COLO668 (cell line): ENCODE measurements at regions not wholly inside any gene's neighbourhood (a gene's known extent, or its start where the extent isn't known, plus 50 kb on each side); places are given as distances from the start of the nearest gene placed in this dataset.

Experiments used
- DNase-seq: peaks from one replicate; lab custom pipeline; 2025; ENCODE audit not compliant: unreplicated experiment; lab: John Stamatoyannopoulos, UW

DNA sequence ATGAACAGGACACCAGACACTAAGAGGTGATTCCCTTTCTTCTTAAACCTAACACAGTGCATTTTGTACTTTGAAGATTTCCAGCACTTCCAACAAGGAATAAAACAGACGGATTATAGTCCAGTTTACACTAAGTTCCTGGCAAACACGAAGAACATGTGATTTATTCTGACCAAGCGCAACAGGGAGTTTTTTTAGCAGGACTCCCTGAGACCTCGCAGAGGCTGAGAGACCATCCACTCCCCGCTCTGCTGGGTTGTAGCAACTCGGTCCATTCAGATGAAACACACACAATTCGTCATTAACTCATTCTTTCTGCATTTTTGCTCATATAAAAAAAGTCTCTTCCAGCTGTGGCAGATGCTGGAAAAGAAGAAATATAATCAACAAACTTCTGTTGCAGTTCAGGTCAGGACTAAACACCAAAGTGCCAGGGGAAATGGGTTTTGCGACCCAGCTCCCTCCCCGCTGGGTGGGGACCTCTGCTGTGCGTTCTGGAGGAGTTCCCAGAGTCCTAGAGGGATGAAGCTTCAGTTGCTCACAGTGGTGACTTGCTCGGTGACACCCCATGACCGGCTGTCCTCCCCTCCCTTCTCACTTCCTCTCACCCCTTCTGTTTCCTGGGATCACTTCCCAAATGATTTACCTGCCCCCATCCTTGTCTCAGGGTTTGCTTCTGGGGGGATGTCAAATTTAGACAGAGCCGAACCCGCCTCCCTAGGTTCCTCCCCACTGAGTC is 52.5 kb downstream of the KCNF1 start:
- no peak for DNase-seq

DNA sequence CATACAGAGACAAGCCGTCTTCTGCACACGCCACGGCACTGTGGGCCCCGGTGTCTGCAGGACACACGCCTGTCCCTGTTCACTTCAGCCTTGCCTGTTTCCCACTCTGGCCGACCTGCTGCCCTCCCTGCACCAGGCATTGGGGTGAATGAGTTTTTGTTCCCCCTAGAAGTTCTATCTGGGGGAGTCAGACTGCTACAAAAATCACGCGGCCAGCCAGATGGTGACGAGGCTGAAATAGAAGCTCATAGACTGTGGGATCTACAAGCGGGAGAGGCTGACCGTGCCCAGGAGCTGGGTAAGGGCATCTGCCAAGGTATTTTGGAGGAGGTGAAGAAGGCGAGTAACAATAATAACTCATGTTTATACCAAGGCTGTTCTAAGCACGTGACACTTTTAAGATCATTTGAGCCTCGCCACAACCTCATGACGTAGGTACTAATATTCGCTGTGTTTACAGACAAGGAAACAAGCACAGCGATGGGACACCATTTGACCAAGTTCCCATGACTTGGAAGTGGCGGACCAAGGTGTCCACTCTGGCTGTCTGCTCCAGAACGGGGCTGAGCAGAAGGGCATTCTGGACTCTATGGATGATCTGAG is 53.6 kb downstream of the KCNF1 start:
- no peak for DNase-seq

DNA sequence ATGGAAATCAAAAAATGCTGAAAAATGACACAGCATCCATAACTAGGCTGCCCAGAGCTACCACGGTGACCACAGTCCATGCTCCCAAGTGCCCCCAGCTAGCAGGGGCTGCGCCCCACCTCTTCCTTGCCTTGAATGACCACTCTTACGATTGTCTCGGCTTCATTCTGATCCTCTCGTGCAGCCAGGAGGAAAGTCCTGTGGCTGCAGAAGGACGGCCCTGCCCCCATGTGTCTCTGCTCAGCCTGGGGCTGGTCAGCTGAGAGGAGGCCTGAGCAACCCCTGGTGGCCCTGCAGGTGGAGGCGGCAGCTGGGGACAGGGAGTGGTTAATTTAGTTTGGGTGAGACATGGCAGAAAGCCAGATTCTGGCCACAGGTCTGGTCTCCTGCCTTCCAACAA is 54.3 kb downstream of the KCNF1 start:
- no peak for DNase-seq

DNA sequence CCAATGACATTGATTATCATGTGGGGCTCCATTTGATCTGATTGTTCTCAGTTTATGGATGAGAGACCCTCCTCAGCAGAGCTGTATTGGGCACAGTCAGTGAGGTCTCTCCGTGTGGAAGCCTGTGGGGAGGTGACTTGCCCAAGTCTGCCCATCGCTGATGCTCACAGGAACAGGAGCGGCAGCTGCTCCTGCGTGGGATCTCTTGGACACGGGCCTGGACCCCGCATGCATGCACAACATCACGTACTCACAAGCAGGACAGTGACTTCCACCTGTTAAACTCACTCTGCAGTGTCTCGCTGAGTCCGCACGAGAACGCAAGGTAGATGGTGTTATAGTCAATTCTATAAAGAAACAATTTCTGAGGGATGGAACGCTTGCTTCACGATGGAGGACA is 55.0 kb downstream of the KCNF1 start:
- DNase-seq, result no peak

DNA sequence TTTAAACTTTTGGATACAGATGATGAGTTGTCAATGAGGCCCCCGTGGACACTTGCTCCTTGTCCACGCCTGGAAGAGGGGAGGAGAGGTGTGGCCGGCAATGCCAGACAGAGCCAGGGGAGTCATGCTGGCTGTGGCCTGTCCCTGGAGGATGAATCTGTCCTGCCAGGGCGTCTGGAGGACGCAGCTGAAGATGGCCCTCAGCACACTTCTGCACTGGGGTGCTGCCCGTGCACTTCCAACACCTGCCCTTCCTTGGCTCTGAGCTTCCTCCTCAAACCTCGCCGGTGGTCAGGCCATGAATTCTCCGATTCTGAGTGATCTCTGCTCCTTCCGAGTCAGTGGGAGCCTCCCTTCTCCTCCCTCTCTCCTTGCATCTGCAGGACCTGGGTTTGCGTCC is 56.4 kb downstream of the KCNF1 start:
- DNase-seq, result no peak

DNA sequence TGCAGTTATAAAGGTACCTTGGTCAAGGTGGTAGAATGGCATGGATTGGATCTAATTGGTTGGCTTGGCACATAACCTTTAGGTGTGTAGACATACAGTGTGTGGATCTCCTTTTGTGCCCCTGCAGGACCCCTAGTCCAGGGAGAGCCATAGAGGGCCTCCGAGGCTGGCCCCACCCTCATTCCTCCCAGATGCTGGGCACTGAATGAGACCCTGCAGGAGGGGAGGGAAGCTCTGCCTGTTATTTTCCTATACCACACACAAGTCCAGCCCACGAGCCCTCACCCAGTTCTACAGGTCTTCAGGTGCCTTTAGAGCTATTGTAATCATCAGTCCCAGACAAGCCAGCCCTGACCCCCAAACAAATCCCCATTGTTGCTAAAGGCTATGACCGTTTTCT is 58.9 kb downstream of the KCNF1 start:
- DNase-seq, result no peak

DNA sequence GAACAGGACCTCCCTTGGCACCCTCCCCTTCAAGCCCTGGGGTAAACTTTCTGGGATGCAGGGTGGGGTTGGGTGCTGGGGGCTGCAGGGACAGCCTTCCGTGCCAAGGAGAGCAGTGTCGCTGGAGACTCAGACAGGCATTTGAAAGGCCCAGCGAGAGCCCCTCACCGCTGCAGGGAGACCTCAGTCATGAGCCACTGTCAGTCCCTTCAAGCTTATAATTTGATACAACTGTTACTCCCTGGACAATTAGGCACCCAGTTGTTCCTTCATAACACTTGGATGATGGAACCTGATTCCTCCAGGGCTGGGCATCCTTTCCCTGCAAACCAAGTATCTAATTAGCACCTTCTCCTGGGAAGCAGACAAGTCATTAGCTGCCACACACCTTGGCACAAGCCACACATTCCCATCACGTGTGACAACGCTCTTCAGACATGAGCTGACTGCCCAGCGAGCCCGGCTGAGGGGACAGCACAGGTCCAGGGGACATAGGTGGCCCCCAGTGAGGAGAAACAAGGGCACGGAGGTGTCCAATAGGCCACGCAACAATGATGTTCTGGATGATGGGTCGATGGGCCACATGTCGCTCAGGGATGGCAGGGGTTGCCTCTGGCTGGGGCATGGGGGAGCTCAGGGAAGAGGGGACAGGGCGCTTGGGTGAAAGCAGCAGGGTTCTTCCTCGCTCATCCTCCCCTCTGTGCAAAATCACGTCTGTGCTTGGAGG is 59.6 kb downstream of the KCNF1 start:
- DNase-seq, result no peak

DNA sequence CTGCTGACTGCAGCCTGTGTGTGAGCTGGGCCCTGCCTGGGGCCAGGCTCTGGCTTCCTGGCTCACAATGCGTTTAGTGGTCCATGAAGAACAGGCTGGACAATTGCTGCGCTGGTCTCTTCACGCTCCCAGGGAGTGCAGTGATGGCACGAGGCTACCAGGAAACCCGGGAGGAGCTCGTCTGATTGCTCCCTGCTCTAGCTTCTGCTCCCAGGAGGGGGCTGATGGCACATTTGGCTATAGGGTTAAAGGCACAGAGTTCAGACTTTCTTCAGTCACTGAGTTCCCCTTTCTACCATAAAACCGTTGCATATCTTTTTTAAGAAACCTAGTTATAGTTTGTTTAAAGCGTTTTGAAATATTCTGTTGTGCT is 60.1 kb downstream of the KCNF1 start:
- DNase-seq, result peak; percentile 15

DNA sequence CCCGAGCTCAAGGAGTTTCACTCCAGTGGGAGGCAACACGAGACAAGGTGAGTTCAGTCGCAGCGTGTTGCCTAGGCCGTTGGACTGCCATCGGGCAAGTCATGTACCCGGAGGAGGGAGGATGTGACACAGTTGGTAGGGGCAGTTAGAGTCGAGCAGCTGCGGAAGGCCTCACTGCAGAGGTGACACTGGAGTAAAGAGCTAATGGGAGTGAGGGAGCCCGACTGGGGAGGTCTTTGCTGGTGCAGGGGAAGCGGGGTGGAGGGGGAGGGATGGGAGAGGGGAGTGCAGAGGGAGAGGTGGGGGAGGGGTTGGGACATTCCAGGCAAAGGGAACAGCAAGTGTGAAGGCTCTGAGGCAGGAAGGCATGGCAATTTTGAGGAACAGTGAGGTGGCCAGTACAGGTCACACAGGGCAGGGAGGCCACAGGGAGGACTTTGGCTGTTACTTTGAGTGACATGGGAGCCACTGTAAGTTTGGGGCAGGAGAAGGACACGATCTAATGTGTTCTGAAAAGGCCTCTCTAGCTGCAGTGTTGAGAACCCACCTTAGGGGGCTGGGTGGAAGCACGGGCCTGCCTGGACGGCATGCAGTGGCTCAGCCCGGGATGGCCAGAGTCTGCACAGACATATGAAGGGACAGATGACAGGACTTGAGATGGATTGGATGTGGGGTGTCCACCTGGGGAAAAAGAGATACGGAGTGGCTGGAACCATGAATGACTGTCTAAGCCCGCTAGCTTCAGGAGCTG is 61.1 kb downstream of the KCNF1 start:
- no peak for DNase-seq

DNA sequence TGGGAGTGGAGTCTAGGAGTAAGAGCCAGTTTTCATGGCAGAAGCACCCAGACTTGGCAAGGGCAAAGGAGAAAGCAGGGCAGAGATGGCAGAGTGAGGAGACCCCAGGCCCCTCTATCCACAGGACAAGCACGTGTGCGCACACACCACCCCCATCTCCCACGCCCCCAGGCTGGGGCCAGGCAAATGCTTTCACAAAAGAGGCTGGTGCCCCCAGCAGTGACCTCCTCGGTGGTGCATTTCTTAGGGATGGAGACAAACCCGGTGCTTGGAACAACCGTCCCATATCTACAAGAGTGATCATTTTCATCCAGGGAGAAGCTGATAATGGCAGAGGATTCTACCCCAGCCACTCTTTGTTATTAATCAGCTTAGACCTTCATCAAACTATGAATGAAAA is 62.0 kb downstream of the KCNF1 start:
- DNase-seq, result no peak

DNA sequence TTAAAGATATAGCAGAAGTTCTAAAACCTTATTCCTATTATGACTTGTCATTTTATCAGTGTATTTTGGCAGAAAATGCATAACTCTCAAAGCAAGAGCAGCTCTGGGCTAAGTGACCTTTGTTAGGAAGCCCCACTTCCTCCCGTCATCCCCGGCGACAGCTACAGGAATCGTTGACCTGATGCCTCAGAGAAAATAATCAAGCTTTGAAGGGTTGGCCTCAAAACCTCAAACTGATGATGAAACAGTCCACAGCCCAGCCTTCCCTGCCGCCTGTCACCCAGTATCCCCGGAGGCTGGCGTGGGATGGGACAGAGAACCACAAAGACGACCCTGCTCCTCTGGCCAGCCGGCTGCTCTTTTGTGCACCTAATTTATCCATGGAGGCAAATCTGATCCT is 65.3 kb downstream of the KCNF1 start:
- no peak for DNase-seq

DNA sequence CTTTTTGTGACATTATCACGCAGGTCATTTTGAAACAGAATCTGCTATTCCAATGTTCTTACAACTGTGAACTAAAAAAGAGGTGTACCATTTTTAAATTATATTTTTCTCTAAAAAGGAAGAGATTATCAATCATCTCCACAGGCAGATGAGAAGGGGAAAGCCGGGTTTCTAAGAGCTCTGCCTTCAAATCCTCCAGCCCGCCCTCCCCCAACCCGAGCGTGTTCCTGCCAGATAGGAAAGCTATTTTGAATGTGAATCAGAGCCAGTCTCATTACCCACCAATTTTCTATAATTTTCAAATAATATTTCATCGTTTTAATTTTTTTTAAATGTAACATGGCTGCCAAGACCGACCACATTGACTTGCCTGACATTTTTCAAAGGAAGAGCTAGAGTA is 65.9 kb downstream of the KCNF1 start:
- no peak for DNase-seq

DNA sequence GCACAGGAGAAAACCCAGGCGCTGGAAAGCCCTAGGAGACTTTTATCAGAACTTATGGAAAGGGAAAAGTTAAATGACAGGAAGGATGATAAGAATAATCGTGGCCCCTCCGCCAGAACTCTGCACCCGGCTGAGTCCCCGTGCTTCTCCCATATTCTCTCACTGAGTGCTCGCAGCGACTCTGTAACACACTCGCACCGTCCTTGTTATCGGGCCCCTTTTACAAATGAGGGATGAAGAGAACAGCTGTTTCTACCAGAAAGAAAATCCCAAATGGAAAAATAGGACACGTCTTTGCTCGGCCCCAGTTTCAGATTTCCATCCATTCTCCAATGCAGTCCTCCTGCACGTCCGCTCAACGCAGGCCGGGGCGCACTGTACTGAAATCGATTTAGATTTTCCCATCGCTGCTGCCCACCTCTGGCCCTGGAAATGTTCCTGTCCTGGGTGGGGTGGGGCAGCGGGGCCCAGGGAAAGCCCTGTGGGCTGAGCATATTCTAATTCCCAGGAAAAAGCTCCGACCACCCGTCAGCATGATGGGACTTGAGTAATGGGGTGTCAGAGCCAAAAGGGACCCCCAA is 66.4 kb downstream of the KCNF1 start:
- no peak for DNase-seq

DNA sequence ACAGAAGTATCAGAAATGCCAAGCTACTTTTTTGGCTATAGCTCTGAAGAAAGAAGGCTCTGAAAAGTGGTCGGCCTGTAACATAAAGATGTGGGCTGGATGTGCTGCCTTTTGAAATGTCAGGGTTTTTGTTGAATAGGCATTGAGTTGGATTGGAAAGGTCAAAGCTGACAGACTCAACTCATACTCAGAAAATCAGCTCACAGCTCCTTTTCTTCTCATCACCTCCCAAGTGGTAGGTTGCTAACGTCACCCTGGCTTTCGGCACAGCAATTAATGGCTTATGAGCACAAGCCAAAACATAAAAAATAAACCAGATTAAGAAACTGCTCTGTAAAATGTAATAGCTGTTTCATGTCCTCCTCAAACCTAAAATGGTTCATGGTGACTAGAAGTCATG is 68.3 kb downstream of the KCNF1 start:
- no peak for DNase-seq

DNA sequence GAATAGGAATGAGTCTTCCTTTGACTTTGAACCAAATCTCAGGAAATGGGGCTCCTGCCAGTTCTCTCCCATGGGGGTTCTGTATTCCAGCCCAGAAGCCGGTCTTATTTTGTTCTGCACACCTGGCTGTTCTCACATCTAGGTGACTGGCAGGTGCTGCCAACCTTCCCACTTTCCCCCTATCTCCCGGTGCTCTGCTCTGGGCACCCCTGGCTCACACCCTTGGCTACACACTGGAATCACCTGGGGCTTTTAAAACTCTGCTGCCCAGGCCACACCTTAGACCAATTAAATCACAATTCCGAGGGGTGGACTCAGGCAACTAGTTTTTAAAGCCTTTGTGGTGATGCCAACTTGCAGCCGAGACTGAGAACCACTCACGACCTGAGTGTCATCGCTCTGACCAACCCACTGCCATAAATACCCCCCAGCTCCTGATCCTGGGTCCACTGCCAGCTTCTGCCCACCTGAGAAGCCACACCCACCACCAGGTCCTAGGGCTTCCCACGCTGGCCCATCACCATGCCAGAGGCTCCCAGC is 69.2 kb downstream of the KCNF1 start:
- DNase-seq, result no peak

DNA sequence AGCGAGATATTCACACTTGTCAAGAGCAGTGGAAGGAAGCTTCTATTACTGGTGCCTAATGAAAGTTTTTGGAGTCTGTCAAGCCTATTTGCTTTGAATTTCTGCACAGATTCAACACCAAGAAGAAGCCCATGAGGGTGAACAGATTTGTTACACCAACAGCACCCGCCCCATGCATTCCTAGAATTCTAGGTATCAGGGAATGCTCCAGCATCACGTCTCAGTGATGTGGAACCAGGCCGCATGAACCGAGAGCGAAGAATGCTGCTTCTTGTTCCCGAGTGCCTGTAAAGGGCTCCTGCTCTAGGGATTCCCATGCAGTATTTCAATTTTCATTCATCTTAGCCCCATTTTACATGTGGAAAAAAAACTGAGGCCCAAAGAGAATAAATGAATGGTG is 69.7 kb downstream of the KCNF1 start:
- no peak for DNase-seq

DNA sequence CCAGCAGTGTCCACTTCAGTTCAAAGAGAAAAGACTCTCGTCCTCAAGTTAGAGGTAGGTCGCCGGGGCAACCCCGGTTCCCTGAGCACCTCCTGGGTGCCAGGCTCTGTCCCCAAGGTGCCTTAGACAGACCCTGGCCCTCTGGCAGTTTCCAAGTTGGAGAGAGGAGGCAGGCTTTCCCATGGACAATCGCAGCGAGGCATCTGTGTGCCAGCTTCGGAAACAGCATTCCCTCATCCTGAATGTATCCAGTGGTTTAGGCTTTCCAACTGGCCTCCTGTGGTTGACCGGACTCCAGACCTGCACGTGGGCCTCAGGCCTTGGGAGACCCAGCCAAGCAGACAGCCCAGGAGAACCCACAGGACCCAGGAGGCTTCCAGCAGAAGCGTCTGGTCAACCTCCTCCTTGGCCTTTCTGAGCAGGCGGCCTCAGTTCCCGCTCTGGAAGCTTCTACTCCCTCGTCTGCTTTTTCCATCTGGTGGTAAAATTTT is 70.3 kb downstream of the KCNF1 start:
- no peak for DNase-seq

DNA sequence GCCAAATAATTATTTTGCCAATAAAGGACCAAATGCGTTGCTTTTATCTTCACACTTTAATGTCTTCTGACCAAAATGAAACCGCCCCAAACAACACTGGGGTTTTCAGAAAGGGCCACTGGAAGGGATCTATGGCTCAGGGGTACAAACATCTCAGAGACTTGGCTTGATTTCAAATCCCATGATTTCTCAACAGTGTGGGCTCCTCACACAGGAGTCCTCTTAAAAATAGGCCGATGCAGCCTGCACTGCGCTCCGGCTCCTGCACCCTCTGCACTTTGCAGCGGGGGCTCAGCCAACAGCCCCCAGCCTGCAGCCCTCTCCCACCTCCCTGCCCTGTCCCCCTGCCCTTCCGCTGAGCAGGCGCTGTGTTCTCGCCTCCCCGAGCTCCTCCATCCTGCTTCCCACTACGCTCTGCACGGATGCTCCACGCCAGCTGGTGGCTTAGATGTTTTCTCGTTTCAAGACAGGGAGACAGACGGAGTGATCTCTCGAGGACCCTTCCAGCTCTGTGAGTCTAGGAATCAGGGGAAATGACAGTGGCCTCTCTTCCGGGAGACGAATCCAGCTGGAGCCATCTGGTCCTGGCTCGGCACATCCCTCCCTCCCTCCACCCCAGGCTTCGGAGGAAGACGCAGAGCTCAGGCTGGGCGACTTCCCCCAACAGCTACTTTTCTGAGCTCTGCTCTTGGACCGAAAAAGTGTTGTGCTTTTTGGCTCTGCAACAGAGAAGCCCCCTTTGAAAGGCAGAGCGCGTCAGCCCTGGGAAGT is 71.4 kb downstream of the KCNF1 start:
- no peak for DNase-seq

DNA sequence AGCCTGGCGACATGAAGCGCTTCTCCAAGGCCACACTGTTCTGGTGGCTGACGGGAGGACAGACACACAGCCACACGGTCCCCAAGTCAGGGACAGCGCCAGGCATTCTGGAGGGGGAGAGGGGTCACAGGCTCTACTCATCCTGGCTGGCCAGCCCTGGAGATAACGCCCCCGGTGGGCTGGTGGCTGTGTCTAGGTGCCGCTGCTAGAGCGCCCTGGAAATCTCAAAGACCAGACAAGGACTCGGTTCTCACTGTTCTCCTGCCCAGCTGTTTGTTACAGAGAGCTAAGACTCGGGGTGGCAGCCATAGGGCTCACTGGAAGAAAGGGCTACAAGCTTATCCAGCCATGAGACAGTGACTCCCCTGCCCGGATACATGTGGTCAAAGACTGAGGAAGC is 72.0 kb downstream of the KCNF1 start:
- DNase-seq, result no peak

DNA sequence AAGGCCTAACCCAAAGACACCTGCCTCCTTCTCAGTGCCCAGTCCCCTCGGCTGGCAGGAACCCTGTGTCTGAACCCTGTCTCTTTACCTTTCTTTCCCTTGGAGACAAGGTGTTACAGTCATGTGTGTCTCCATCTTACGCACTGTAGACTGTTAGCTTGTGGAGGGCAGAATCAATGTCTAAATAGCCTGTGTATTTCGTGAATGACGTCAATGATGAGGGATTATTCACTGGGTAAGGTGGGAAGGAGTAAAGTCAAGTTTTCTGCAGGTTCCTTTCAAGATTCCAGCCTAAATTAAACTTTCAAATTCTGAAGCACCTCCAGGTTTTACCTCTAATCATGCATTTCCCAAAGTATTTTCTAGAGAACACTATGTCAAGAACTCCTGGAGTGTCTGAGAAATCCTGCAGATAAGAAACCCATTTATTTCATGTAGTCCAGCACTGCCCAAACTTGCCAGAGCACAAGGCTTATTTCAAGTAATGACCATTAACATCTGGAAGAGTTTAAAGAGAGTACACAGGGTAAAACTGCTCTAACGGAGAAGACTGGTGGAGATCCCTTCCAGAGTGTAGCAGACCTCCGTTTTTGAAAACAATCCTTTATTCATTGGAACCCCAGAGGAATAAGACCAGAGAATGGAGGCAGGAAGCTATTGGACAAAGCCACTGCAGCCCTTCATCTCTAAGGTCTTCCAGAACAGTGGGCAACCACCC is 72.8 kb downstream of the KCNF1 start:
- no peak for DNase-seq
